AML-193 (cell line): ENCODE measurements at regions not wholly inside any gene's neighbourhood (a gene's known extent, or its start where the extent isn't known, plus 50 kb on each side); places are given as distances from the start of the nearest gene placed in this dataset.
A peak's percentile ranks its signal among the peaks of the same experiment; 100 is the strongest.
"Not testable (repeated sequence)": the region's sequence is repeated elsewhere in the genome, so short reads cannot be mapped to it uniquely, and the experiment has no call there.

Experiments
- DNase-seq, 2 experiments: peaks; one replicate each; lab custom pipeline; 2025; lab: John Stamatoyannopoulos, UW

- DNase-seq = no peak
Measured at GRCh38 chr2:111668274-111668616, 215.7 kb downstream of the ANAPC1 start.

- no peak for DNase-seq
Measured at GRCh38 chr2:111668741-111669140, 215.3 kb downstream of the ANAPC1 start.

GRCh38 chr2:111669928-111670695, 213.9 kb downstream of the ANAPC1 start:
- DNase-seq = no peak

GRCh38 chr2:111670776-111671175, 213.2 kb downstream of the ANAPC1 start:
- no peak for DNase-seq

- peak in 1 of 2 experiments; percentile 13 for DNase-seq
Measured at GRCh38 chr2:111671426-111672150, 212.4 kb downstream of the ANAPC1 start.

- not testable (repeated sequence) for DNase-seq
Measured at GRCh38 chr2:111672641-111673040, 211.4 kb downstream of the ANAPC1 start.

- no peak for DNase-seq
Measured at GRCh38 chr2:111673526-111673925, 210.5 kb downstream of the ANAPC1 start.

GRCh38 chr2:111675419-111676194, 208.4 kb downstream of the ANAPC1 start:
- peak; percentile 33 to 37 for DNase-seq

- no peak for DNase-seq
Measured at GRCh38 chr2:111676291-111676822, 207.6 kb downstream of the ANAPC1 start.

GRCh38 chr2:111678161-111678560, 205.8 kb downstream of the ANAPC1 start:
- DNase-seq = no peak

- no peak for DNase-seq
Measured at GRCh38 chr2:111678651-111679050, 205.3 kb downstream of the ANAPC1 start.

GRCh38 chr2:111679202-111679601, 204.8 kb downstream of the ANAPC1 start:
- no peak for DNase-seq

GRCh38 chr2:111684611-111685010, 199.4 kb downstream of the ANAPC1 start:
- DNase-seq = no peak

- DNase-seq = no peak
Measured at GRCh38 chr2:111685342-111685741, 198.7 kb downstream of the ANAPC1 start.

- DNase-seq = no peak
Measured at GRCh38 chr2:111686994-111687393, 197.0 kb downstream of the ANAPC1 start.

GRCh38 chr2:111687911-111688310, 196.1 kb downstream of the ANAPC1 start:
- no peak for DNase-seq

- DNase-seq = no peak
Measured at GRCh38 chr2:111688482-111688881, 195.5 kb downstream of the ANAPC1 start.

- DNase-seq = no peak
Measured at GRCh38 chr2:111689174-111689573, 194.8 kb downstream of the ANAPC1 start.

- no peak for DNase-seq
Measured at GRCh38 chr2:111689941-111690340, 194.1 kb downstream of the ANAPC1 start.

- DNase-seq = no peak
Measured at GRCh38 chr2:111691164-111691875, 192.7 kb downstream of the ANAPC1 start.

- no peak for DNase-seq
Measured at GRCh38 chr2:111692311-111692710, 191.7 kb downstream of the ANAPC1 start.

- no peak for DNase-seq
Measured at GRCh38 chr2:111694700-111695101, 189.3 kb downstream of the ANAPC1 start.
